RWPE1 (cell line): ENCODE measurements at regions not wholly inside any gene's neighbourhood (a gene's known extent, or its start where the extent isn't known, plus 50 kb on each side); places are given as distances from the start of the nearest gene placed in this dataset.

Source experiments
- CTCF ChIA-PET: fragments of 350-600 bp; sonication (Branson Sonifier 250); formaldehyde crosslinking; extraction: SDS; loops from one replicate; lab custom pipeline; 2021; lab: Yijun Ruan, JAX
- POLR2A ChIA-PET: fragments of 400-600 bp; formaldehyde crosslinking; extraction: SDS; loops from one replicate; lab custom pipeline; 2020; ENCODE audit warnings: antibody characterized with exemption; ENCODE audit not compliant: low non-redundant PET; lab: Yijun Ruan, JAX
- DNase-seq: peaks from one replicate; pipeline ENCODE4 v3.0.0; 2012; ENCODE audit warnings: low spot score
- H3K27ac ChIP-seq: fragments of 450-650 bp; 2 replicates; pipeline ENCODE4 v1.5.1; 2017
- CTCF ChIP-seq: fragments of 450-650 bp; conservative IDR thresholded peaks from 2 replicates; pipeline ENCODE4 v1.5.1; 2017; ENCODE audit warnings: low read depth, mild to moderate bottlenecking

GRCh38 chr5:106195679-106196474 is 1474.9 kb downstream of the EFNA5 start:
- ChIA-PET POLR2A (no interaction called here), CTCF (interaction anchor here (0.6 kb wide), 1 partner anchor 1359 kb away, joined by 3 read pairs; no protein-coding TSS in a partner anchor)
- TF ChIP-seq CTCF = no peak
- H3K27ac ChIP-seq = no peak overlapping the region
- no peak for DNase-seq

- no peak for DNase-seq
- POLR2A ChIA-PET = no interaction called here
- CTCF ChIA-PET = interaction anchor here (0.7 kb wide), 2 partner anchors 14 to 553 kb away, joined by 3 to 5 read pairs; no protein-coding TSS in a partner anchor
- no peak for TF ChIP-seq CTCF
- H3K27ac ChIP-seq = no peak overlapping the region
Measured at GRCh38 chr5:106189121-106189809, 1481.5 kb downstream of the EFNA5 start.

- CTCF ChIA-PET = interaction anchor here (0.6 kb wide), 1 partner anchor 18 kb away, joined by 3 read pairs; no protein-coding TSS in a partner anchor
- H3K27ac ChIP-seq = no peak overlapping the region
- POLR2A ChIA-PET = no interaction called here
- DNase-seq = no peak
- TF ChIP-seq CTCF = no peak
Measured at GRCh38 chr5:106185661-106186081, 1485.1 kb downstream of the EFNA5 start.

- ChIA-PET CTCF (no interaction called here), POLR2A (no interaction called here)
- peak; percentile 1 for DNase-seq
- no peak overlapping the region for H3K27ac ChIP-seq
- TF ChIP-seq CTCF = no peak
Measured at GRCh38 chr5:106174903-106175302, 1495.8 kb downstream of the EFNA5 start.

- ChIA-PET POLR2A (no interaction called here), CTCF (no interaction called here)
- DNase-seq = no peak
- no peak overlapping the region for H3K27ac ChIP-seq
- TF ChIP-seq CTCF = no peak
Measured at GRCh38 chr5:106172681-106173532, 1497.8 kb downstream of the EFNA5 start.

- no peak for TF ChIP-seq CTCF
- POLR2A ChIA-PET = no interaction called here
Measured at GRCh38 chr5:106171708-106172107, 1499.0 kb downstream of the EFNA5 start.

More at GRCh38 chr5:106171708-106172107, 1499.0 kb downstream of the EFNA5 start:
- no peak for DNase-seq
- CTCF ChIA-PET = no interaction called here
- no peak overlapping the region for H3K27ac ChIP-seq
